Limb (tissue), 2 donors: ENCODE measurements at regions not wholly inside any gene's neighbourhood (a gene's known extent, or its start where the extent isn't known, plus 50 kb on each side); places are given as distances from the start of the nearest gene placed in this dataset.
A peak's percentile ranks its signal among the peaks of the same experiment; 100 is the strongest.

Experiments used
- DNase-seq, 2 donors: peaks; one replicate each; pipeline ENCODE4 v3.0.0-alpha.2; 2016; ENCODE audit errors: extremely low spot score in 2 of 2

DNA sequence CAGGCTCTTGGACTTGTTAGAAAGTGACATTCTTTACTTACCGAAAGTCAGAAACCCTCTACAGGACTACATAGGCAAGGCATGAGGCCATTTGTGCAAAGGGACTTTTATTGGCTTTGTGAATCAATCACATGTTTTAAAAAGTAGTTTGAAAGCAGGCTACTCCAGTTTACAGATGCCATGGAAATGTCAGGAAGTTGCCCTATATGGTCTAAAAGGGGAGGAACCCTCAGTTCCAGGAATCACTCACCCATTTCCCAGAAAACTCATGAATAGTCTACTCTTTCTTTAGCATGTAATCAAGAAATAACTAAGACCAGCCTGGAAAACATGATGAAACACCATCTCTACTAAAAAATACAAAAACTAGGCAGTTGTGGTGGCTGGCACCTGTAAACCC, 51.0 kb upstream of the MKRN3 start:
- no peak for DNase-seq

DNA sequence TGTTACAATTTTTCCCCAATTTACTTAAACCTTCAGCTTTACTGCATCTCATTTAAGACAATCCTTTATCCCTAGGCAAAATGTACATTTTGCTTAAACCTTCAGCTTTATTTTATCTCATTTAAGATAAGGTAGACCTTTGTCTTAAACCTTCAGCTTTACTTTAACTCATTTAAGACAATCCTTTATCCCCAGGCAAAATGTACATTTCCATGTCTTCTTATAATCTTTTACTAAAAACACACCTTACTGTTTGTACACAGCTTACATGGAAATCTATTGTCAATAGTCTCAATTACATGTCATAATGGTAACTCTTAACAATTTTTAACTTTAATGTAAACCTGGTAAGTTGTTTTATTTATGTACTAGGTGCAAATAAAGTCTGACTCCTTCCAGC, 58.7 kb upstream of the MKRN3 start:
- no peak for DNase-seq

DNA sequence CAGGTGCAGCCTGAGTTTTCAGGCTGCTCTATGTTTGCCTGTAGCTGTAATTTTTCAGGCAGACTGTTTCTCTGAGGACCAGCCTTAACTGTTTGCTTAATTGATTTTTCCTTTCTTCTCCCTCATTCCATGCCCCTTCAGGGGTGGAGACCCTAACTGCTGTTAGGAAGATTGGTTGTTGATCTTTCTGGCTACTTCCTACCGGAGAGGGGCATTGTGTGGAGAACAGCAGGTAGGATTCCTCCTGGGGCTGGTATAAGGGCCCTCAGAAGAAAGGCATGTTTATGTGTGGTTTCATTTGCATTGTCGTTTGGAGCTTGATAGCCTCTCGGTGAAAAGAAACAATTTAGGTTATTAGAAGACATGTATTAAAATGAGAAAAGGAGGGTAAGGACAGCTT, 56.9 kb upstream of the GOLGA6L2 start:
- DNase-seq = no peak

DNA sequence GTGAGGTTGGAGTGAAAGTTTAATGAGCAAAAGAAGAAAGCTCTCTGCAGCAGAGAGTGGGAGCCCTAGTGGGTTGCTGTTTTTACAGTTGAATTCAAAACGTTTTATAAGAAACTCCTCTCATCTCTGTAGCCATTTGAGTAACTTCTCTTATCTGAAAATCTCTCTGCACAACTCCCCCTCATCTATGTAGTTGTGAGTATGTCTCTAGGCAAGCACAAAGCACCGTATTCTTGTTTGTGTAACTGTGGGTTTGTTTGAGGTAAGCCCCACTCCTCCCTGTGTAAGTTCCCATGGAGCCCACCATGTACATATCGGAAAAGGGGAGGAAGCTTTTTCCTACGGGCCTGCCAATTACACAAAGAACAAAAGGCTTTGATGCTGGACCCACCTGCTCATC, 56.5 kb upstream of the GOLGA6L2 start:
- no peak for DNase-seq

DNA sequence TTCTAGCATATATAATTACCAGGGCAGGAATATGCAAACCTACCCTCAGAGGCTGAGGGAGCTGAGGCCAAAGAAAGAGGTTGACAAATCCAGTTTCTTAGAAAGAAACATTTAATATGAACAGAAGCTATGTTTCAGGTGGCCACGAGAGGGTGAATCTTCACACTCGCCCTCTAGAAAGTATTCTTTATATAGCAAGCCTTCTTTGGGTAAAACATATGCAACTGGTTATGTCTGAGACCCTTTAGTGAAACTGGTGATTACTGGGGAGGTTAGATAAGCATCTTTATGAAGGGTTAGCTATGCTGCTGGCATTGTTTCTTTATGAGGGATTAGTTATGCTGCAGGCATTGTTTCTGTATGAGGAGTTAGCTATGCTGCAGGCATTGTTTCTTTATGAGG, 50.7 kb upstream of the GOLGA6L2 start:
- DNase-seq = peak in 1 of 2 donors; percentile 8
